ENCODE measurements at regions not wholly inside any gene's neighbourhood (a gene's known extent, or its start where the extent isn't known, plus 50 kb on each side); places are given as distances from the start of the nearest gene placed in this dataset.

DNA sequence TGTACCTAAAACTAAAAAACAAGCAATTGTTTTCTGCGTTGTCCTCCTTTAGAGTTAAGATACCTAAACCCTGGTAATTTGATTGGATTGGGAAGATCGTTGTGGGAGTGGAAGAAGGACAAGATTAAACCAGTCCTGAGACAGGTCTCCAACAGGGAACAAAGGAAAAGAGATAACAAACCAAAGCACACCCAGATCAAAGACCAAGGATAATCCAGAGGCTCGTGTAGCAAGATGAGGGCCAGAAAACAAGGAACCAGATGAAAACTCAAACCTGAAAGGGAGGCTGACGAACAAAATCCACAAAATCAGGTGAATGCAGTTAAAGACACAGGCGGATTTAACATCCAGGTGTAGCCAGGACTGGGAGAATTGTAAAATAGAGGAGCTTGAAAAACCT, 618.1 kb downstream of the SLCO4C1 start:
- H3K27me3 ChIP-seq (ENCODE audit: control insufficient read depth, insufficient read depth, low read length) = no peaks in the 10 kb centered on the region
- no peak for ATAC-seq
- in situ Hi-C loops (cut with HindIII; ENCODE audit: low pct_unique_long_range_greater_than_20kb, low sequenced_read_pairs) = no loop called here
- no peaks in the 10 kb centered on the region for H3K4me1 ChIP-seq (ENCODE audit: control insufficient read depth, insufficient read depth, low read length)
- CTCF ChIA-PET = interaction anchor here (0.5 kb wide), 1 partner anchor 258 kb away, joined by 3 read pairs; no protein-coding TSS in a partner anchor
- H3K27ac ChIP-seq (ENCODE audit: low read length) = no peak overlapping the region
- no peak for DNase-seq (ENCODE audit: low read depth, low spot score)
- no peaks in the 10 kb centered on the region for H3K36me3 ChIP-seq (ENCODE audit: control insufficient read depth, insufficient read depth, low read length)
- TF ChIP-seq, protein P1, sequence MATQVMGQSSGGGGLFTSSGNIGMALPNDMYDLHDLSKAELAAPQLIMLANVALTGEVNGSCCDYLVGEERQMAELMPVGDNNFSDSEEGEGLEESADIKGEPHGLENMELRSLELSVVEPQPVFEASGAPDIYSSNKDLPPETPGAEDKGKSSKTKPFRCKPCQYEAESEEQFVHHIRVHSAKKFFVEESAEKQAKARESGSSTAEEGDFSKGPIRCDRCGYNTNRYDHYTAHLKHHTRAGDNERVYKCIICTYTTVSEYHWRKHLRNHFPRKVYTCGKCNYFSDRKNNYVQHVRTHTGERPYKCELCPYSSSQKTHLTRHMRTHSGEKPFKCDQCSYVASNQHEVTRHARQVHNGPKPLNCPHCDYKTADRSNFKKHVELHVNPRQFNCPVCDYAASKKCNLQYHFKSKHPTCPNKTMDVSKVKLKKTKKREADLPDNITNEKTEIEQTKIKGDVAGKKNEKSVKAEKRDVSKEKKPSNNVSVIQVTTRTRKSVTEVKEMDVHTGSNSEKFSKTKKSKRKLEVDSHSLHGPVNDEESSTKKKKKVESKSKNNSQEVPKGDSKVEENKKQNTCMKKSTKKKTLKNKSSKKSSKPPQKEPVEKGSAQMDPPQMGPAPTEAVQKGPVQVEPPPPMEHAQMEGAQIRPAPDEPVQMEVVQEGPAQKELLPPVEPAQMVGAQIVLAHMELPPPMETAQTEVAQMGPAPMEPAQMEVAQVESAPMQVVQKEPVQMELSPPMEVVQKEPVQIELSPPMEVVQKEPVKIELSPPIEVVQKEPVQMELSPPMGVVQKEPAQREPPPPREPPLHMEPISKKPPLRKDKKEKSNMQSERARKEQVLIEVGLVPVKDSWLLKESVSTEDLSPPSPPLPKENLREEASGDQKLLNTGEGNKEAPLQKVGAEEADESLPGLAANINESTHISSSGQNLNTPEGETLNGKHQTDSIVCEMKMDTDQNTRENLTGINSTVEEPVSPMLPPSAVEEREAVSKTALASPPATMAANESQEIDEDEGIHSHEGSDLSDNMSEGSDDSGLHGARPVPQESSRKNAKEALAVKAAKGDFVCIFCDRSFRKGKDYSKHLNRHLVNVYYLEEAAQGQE (IDR thresholded peaks at IDR 0.05; ENCODE audit: insufficient read depth in 1 of 2, low read depth in 2 of 2, low read length in 1 of 2) = no peak
- TF ChIP-seq SIN3A (IDR thresholded peaks at IDR 0.05; ENCODE audit: borderline replicate concordance, insufficient read depth, low read depth, low read length) = no peak
- TF ChIP-seq POLR2AphosphoS5 (IDR thresholded peaks at IDR 0.05; ENCODE audit: low read depth, low read length) = no peak
- no peak for TF ChIP-seq TCF7L2 (IDR thresholded peaks at IDR 0.05; ENCODE audit: low read depth, low read length)
- TF ChIP-seq, protein P2, sequence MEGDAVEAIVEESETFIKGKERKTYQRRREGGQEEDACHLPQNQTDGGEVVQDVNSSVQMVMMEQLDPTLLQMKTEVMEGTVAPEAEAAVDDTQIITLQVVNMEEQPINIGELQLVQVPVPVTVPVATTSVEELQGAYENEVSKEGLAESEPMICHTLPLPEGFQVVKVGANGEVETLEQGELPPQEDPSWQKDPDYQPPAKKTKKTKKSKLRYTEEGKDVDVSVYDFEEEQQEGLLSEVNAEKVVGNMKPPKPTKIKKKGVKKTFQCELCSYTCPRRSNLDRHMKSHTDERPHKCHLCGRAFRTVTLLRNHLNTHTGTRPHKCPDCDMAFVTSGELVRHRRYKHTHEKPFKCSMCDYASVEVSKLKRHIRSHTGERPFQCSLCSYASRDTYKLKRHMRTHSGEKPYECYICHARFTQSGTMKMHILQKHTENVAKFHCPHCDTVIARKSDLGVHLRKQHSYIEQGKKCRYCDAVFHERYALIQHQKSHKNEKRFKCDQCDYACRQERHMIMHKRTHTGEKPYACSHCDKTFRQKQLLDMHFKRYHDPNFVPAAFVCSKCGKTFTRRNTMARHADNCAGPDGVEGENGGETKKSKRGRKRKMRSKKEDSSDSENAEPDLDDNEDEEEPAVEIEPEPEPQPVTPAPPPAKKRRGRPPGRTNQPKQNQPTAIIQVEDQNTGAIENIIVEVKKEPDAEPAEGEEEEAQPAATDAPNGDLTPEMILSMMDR (IDR thresholded peaks at IDR 0.05) = no peak
- intact Hi-C loops (cut with micrococcal nuclease; ENCODE audit: unreplicated experiment) = loop anchor here (5.0 kb wide), 1 partner anchor 261 kb away; no protein-coding TSS in a partner anchor
- no peaks in the 10 kb centered on the region for H3K9me3 ChIP-seq (ENCODE audit: control insufficient read depth, insufficient read depth, low read depth, low read length)
- no TSS peak for BruUV-seq (replicated peaks)
- POLR2A ChIA-PET = no interaction called here
- H3K4me3 ChIP-seq (ENCODE audit: low read depth in 2 of 2, low read length in 2 of 2) = no peak overlapping the region

DNA sequence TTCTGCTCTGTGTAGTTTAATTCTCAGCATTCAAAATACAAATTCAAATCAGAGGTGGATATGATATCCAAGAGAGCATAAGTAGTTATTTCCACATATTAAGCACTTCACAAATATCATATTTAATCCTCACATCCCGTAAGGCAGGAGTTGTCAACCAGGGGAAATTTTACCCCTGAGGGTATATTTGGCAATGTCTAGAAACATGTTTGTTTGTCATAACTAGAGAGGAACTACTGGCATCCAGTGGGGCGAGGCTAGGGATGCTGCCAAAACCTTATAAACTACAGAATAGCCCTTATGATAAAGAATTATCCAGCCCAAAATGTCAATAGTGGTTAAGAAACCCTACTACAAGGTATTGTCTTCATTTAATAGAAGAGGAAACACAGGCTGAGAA, 619.4 kb downstream of the SLCO4C1 start:
- H3K4me1 ChIP-seq (ENCODE audit: control insufficient read depth, insufficient read depth, low read length) = no peaks in the 10 kb centered on the region
- TF ChIP-seq SIN3A (IDR thresholded peaks at IDR 0.05; ENCODE audit: borderline replicate concordance, insufficient read depth, low read depth, low read length) = no peak
- no peak for TF ChIP-seq POLR2AphosphoS5 (IDR thresholded peaks at IDR 0.05; ENCODE audit: low read depth, low read length)
- TF ChIP-seq, protein P2 (IDR thresholded peaks at IDR 0.05) = no peak
- TF ChIP-seq, protein P1 (IDR thresholded peaks at IDR 0.05; ENCODE audit: insufficient read depth in 1 of 2, low read depth in 2 of 2, low read length in 1 of 2) = no peak
- no peak for TF ChIP-seq TCF7L2 (IDR thresholded peaks at IDR 0.05; ENCODE audit: low read depth, low read length)
- no peak for DNase-seq (ENCODE audit: low read depth, low spot score)
- in situ Hi-C loops (cut with HindIII; ENCODE audit: low pct_unique_long_range_greater_than_20kb, low sequenced_read_pairs) (no loop called here), intact Hi-C loops (cut with micrococcal nuclease; ENCODE audit: unreplicated experiment) (loop anchor here (5.0 kb wide), 1 partner anchor 259 kb away; no protein-coding TSS in a partner anchor)
- no TSS peak for BruUV-seq (replicated peaks)
- H3K36me3 ChIP-seq (ENCODE audit: control insufficient read depth, insufficient read depth, low read length) = no peaks in the 10 kb centered on the region
- no peak overlapping the region for H3K27ac ChIP-seq (ENCODE audit: low read length)
- no peaks in the 10 kb centered on the region for H3K27me3 ChIP-seq (ENCODE audit: control insufficient read depth, insufficient read depth, low read length)
- CTCF ChIA-PET = no interaction called here
- no peak overlapping the region for H3K4me3 ChIP-seq (ENCODE audit: low read depth in 2 of 2, low read length in 2 of 2)
- POLR2A ChIA-PET = no interaction called here
- no peaks in the 10 kb centered on the region for H3K9me3 ChIP-seq (ENCODE audit: control insufficient read depth, insufficient read depth, low read depth, low read length)
- no peak for ATAC-seq
